UCSD-AML1 (cell line): ENCODE measurements at regions not wholly inside any gene's neighbourhood (a gene's known extent, or its start where the extent isn't known, plus 50 kb on each side); places are given as distances from the start of the nearest gene placed in this dataset.
"Not testable (repeated sequence)": the region's sequence is repeated elsewhere in the genome, so short reads cannot be mapped to it uniquely, and the experiment has no call there.

Source experiments
- DNase-seq: peaks from one replicate; lab custom pipeline; 2025; ENCODE audit not compliant: unreplicated experiment; lab: John Stamatoyannopoulos, UW

DNA sequence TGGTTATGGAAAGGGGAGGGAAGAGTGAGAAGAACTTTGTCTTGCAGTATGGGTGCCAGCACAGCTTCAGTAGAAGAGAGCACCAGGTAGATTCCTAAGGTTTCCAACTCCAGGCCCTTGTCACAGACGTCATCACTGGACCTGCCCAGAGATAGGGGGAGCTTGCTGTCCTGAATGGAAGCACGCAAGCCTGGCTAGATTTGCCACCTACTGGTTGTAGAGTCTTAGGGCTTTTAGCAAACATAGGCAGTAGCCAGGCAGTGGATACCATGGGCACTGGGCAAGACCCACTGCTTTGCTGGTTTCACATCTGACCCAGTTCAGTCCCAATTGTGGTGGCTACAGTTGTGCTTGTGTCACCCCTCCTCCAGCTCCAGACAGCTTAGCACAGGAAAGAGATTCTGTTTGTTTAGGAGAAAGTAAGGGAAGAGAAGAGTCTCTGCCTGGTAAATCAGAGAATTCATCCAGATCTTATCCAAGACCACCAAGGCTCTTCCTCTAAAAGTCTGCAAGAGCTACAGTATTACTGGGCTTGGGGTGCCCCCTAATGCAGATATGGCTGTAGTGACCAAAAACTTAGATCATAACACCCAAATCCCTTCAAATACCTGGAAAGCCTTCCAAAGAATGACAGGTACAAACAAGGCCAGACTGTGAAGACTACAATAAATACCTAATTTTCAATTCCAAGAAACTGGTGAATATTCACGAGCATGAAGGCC is 158.9 kb downstream of the HINT1 start:
- no peak for DNase-seq

GRCh38 chr5:131001507-131001906 is 163.5 kb downstream of the HINT1 start:
- no peak for DNase-seq

GRCh38 chr5:131000289-131000688 is 164.8 kb downstream of the HINT1 start:
- DNase-seq, result no peak

GRCh38 chr5:130996720-130997119 is 168.3 kb downstream of the HINT1 start:
- not testable (repeated sequence) for DNase-seq

- DNase-seq, result no peak
These were observed 169.2 kb downstream of the HINT1 start for GRCh38 chr5:130995851-130996250.

- no peak for DNase-seq
These were observed 169.9 kb downstream of the HINT1 start for GRCh38 chr5:130995254-130995515.

DNA sequence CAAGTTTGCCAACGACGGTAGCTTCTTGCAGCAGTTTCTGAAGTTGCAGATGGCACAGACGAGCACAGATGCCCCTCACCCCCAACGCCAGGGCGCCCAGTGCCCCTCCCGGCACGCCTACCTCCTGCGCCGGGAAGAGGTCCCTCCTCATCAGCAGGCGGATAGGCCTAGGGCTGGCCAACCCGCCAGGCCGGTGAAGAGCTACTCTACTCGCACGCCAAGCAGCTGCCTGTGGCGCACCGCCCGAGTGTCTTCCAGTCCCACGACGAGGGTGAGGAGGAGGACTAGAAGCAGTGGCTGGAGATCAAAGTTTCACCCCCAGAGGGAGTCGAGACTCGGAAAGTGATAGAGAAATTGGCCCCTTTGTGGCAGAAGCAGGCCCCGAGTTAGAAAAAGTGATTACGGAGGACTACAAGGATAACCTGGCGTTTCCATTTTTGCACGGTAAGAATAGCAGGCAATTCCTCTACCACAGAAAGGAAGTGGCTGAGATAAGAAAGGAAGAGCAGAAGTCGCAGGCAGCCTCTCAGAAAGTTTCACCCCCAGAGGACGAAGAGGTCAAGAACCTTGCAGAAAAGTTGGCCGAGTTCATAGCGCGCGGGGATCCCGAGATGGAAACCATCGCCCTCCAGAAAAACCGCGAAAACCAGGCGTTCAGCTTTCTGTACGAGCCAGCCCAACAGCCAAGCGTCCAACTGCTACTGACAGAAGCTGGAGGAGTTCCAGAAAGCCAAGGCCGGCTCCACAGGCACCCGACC is 170.4 kb downstream of the HINT1 start:
- no peak for DNase-seq

DNA sequence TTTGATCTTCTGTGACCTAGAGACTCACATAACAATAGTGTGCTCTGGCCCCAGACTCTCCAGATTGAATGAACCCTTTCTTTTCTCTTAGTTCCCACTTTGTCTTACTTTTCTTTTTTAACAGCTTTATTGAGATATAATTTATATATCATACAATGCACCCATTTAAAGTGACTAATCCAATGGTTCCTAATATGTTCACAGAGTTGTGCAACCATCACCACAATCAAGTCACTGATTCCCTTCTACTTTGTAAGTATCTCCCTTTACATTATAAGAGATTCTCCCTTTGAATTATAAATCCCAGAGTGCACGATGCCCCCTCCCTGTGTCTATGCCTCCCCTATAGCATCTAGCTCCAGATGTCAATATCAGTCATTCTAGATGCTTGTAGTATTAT is 172.4 kb downstream of the HINT1 start:
- DNase-seq, result no peak

DNA sequence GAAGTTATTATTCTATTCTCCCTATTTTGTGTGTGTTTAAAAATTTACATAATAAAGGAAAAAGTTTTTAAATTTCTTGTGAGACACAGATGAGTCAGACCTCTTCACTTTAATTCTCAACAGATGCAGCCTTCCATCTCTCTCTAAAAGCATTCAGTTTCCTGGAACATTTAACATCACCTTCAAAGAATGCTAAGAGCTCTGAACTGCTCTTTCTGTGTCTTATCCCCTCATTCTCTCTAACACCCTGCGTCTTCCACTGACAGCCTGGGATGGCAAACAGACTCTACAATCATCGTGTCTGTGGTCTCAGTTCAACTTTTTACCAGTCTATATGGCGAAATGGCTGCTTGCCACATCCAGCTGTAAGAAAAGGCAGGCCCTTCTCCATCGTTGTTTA is 173.0 kb downstream of the HINT1 start:
- DNase-seq, result no peak

- DNase-seq, result no peak
These were observed 179.3 kb downstream of the HINT1 start for GRCh38 chr5:130985776-130986175.

DNA sequence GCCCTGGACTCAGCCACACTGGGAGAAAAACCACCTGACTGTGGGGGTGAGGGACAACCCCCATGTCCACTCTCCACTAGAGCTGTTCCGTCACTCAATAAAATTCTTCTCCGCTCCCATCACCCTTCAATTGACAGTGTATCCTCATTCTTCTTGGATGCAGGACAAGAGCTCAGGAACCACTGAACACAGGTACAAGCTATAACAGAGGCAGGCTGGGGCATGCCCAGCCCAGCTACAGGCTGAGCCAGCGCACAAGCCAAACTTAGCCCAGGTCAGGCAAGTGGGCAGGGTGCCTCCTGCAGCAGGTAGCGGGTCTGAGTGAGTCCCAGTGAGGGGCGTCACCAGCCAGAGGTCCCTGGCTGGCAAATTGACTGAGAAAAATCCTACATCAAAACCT is 183.4 kb downstream of the HINT1 start:
- DNase-seq, result no peak

- DNase-seq, result no peak
These were observed 186.6 kb downstream of the HINT1 start for GRCh38 chr5:130978475-130978874.

GRCh38 chr5:130976493-130976892 is 188.6 kb downstream of the HINT1 start:
- no peak for DNase-seq

DNA sequence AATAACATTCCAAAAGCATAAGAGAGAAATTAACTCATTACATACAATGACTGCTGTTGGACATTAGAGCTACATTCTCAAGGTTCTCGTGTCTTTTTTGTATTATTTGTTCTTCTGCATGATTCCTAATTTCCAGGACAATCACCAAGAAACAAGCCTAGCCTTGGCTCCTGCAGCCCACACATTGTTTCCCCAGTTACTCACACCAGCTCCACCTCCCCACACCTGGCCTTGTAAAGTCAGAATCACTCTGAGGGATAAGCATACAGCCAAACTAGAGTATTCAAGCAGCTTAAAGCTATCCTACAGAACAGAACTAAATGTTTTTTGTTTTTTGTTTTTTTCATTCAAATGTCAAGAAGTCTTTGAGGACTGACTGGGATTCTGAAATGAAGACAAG is 189.2 kb downstream of the HINT1 start:
- no peak for DNase-seq

DNA sequence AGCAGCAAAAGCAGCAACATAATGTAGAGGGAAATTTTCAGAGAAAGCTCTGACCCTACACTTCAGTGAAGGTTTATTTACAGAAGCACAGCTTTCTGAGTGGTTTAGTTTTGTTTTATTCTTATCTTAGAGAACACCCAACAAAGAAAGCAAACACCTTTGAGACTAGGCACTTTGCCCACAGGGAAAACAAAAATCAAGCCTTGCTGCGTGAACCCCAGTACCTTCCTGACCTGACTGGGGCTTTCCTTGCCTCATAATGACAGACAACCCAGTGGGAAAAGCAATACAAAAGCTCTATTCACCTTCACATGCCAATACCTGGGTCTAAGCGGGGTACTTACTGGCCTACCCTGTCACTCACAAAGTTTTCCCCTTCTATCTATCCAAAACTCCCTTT is 189.8 kb downstream of the HINT1 start:
- DNase-seq, result no peak

DNA sequence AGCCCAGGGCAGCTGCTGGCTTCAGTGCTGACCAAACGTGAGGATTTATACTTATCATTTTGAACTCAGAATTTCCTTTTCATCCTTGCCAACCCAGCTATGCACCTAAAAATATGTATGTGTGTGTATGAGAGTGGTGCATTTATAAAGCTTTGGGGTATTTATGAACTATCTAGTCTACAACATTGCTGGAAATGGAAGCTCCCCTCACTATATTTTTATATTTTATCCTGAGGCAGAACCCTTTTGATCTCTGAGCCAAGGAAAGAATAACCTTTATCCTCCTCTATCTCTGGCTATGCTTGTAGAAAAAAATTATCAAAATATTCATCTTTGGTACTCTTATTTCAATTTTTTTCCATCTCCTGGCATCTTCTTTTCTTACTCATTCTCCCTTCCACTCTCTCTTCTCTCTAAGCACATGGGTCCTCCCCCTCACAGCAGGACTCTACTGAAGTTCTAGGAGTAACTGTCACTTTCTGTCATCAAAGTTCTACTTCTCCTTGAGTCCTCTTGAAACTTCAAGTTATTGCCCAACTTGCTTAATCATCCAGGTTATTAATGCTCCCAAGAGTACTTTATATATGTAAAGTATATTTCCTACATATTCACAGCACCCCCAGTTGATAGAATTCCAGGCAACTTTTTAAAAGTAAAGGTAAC is 190.9 kb downstream of the HINT1 start:
- no peak for DNase-seq

DNA sequence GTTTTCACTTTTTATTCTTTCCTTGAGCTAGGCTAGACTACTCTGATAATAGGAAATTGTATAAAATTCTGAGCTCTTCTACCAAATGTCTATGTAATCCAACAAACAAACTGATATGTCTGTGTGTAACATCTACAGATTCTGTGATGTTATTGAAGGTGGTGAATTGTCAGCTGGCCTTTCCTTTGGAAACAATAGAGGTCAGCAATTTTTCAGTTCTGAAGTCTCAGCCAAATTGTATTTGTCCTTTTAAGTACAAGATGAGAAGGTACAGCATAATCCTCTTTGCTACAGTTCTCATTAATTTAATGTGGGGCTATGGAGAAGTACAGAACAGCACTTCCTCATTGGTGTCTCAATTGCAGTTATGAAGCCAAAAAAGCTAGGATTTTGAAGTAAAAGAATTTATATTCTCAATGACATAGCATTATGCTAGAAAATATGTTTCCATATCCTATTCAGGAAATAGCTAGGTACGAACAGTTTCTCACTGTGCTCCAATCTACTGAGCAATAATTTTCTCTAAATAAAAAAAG is 198.0 kb downstream of the HINT1 start:
- no peak for DNase-seq

DNA sequence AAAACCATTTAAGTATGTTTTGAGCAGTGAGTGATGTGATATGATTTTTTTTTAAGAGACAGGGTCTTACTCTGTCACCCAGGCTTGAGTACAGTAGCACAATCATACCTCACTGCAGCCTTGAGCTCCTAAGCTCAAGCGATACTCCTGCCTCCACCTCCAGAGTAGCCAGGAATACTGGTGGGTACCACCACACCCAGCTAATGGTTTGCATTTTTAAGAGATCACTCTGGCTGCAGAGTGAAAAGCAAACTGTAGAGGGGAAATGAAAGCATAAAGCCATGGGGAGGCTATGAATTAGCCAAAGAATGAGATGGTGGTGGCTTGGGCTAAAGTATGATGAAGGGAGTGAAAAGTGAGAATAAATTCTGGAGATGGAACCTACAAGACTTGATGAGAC is 199.1 kb downstream of the HINT1 start:
- DNase-seq, result no peak

DNA sequence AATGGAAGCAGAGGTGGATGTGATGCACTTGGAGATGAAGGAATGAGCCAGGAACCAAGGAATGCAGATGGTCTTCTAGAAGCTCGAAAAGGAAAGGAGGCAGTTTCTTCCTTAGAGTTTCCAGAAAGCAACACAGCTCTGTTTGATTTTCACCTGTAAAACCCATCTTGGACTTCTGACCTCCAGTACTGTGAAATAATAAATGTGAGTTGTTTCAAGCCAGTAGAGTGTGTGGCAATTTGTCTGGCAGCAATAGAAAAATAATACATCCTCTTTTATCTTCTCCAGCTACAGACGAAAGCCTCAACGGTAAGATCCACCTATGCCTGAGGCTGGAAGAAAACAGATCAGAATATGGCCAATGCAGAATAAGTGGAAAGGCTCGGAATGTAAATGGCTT is 199.7 kb downstream of the HINT1 start:
- no peak for DNase-seq

- no peak for DNase-seq
These were observed 200.5 kb downstream of the HINT1 start for GRCh38 chr5:130964231-130965202.

- no peak for DNase-seq
These were observed 201.3 kb downstream of the HINT1 start for GRCh38 chr5:130963798-130964197.
